NCI-H510A treated with DMSO at 0.1 percent for 48 hours (cell line): ENCODE measurements at regions not wholly inside any gene's neighbourhood (a gene's known extent, or its start where the extent isn't known, plus 50 kb on each side); places are given as distances from the start of the nearest gene placed in this dataset.
"Not testable (repeated sequence)": the region's sequence is repeated elsewhere in the genome, so short reads cannot be mapped to it uniquely, and the experiment has no call there.

ENCODE experiments used
- DNase-seq: peaks from one replicate; lab custom pipeline; 2025; lab: John Stamatoyannopoulos, UW

GRCh38 chr10:34058845-34059614 lies 724.6 kb upstream of the NRP1 start:
- no peak for DNase-seq

DNA sequence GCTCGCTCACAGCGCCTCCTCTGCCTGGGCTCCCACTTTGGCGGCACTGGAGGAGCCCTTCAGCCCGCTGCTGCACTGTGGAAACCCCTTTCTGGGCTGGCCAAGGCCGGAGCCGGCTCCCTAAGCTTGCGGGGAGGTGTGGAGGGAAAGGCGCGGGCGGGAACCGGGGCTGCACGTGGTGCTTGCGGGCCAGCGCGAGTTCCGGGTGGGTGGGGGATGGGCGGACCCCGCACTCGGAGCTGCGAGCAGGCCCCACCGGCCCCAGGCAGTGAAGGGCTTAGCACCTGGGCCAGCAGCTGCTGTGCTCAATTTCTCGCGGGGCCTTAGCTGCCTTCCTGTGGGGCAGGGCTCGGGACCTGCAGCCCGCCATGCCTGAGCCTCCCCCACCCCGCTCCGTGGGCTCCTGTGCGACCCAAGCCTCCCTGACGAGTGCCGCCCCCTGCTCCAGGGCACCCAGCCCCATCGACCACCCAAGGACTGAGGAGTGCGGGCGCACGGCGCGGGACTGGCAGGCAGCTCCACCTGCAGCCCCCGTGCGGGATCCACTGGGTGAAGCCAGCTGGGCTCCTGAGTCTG lies 721.0 kb upstream of the NRP1 start:
- not testable (repeated sequence) for DNase-seq

- no peak for DNase-seq
Measured at GRCh38 chr10:34049887-34050286, 715.4 kb upstream of the NRP1 start.

DNA sequence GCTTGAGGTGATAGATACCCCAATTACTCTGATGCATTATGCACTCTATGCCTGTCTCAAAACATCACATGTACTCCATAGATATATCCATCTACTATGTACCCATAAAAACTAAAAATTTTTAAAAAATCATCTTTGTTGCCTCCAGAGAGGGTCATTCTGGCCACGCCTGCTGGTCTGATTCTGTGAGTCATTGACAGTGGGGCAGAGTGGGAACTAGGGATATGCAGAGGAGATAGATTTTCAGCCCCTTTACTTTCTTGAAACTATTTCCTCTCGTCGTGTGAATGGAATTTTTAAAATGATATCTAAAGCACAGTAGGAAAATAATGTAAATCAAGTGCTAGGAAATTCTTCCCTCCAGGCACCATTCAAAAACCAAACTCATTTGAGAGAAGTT lies 715.0 kb upstream of the NRP1 start:
- DNase-seq = no peak

DNA sequence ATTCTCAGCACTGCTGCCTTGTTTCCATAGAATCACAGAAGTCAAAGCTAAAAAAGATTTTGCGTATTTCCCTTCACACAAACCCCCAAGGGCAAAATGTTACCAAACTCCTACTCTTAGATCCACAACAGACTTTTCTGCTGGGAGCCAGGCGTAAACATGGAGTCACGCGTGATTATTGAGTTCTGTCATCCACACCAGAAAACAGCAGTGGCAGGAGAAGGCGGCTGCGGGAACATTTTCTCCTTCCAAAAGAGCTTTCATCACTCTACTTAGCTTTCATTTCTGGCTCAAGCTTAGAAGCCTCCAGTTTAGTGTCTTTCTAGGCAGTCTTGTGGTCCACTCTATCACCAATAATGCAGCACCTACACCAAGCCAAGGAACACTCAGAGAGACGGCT lies 712.9 kb upstream of the NRP1 start:
- no peak for DNase-seq

GRCh38 chr10:34046506-34047034 lies 712.1 kb upstream of the NRP1 start:
- no peak for DNase-seq

DNA sequence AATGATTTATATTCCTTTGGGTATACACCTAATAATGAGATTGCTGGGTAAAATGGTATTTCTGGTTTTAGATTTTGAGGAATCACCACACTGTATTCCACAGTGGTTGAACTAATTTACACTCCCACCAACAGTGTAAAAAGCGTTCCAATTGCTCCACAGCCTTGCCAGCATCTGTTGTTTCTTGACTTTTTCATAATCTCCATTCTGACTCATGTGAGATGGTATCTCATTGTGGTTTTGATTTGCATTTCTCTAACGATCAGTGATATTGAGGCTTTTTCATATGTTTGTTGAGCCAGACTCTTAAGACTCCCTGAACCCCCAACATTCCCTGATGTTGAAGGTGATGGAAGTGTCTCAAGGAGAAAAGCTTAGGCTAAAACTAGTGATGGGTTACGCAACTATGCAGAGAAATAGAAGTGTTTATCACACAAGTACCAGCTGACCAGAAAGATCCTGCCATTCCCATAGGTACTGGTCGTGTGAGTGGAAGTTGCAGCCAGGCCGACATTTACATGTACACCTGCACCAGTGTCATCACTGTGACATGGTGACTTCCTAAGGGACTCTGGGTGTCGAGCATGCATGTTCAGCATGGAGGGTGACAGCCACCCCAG lies 711.2 kb upstream of the NRP1 start:
- DNase-seq = no peak

- DNase-seq = no peak
Measured at GRCh38 chr10:34041871-34042270, 707.4 kb upstream of the NRP1 start.

GRCh38 chr10:34037499-34037898 lies 703.0 kb upstream of the NRP1 start:
- no peak for DNase-seq

GRCh38 chr10:34035241-34035790 lies 700.8 kb upstream of the NRP1 start:
- not testable (repeated sequence) for DNase-seq

GRCh38 chr10:34033078-34033477 lies 698.6 kb upstream of the NRP1 start:
- DNase-seq = no peak

- no peak for DNase-seq
Measured at GRCh38 chr10:34032564-34032963, 698.1 kb upstream of the NRP1 start.

DNA sequence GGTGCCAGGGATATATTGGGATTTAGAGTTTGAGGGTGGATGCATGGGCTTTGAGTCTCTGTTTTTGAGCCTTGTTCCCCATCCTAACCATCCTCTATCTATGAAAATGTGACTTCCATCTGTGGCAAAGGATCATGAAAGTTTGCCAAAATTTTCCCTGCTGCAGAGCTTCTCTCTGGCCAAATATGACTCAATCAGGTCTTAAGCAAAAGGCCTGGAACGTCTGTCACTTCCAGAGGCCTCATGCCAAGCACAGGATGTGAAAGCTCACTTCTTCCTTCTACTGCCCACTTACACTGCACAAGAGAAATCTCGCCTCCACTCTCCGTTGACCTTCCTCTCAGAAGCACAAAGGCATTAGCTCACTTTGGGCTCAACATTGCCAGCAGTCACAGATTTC lies 696.9 kb upstream of the NRP1 start:
- no peak for DNase-seq

DNA sequence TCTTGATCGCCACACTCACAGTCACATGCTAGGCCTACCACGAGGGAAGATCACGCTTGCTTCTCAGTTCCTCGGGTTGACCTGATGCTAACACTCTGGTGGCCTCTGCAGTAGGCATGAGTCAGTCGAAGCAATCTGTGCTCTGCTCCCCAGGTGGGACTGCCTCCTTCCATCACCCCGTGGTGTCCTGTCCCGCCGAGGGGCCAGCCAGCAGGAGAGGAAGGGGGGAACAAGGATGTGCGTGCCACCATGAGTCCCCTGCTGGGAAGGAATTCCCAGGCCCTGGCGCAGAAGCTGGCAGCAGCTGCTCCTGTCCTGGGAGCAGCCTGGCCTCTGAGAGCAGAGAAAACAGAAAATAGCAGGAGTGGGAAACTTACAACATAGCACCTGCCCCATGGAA lies 695.0 kb upstream of the NRP1 start:
- DNase-seq = no peak

DNA sequence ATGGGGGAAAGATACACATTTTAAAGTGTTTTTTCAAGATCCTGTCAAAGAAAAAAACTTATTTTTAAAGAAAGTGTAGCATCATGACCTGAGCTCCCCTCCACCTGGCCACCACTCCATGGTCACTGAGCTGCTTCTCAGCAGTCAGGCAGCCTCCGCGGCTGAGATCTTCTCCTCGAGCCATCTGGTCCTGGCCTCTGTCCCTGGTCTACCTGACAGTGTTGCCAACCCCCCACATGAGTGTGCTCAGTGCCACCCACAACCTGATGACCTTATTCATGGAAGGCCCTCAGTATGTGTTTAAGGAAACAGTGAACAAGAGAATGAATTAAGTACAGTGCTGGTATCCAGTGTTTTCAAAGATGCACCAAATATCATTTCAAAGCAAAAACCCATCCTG lies 694.5 kb upstream of the NRP1 start:
- DNase-seq = no peak

DNA sequence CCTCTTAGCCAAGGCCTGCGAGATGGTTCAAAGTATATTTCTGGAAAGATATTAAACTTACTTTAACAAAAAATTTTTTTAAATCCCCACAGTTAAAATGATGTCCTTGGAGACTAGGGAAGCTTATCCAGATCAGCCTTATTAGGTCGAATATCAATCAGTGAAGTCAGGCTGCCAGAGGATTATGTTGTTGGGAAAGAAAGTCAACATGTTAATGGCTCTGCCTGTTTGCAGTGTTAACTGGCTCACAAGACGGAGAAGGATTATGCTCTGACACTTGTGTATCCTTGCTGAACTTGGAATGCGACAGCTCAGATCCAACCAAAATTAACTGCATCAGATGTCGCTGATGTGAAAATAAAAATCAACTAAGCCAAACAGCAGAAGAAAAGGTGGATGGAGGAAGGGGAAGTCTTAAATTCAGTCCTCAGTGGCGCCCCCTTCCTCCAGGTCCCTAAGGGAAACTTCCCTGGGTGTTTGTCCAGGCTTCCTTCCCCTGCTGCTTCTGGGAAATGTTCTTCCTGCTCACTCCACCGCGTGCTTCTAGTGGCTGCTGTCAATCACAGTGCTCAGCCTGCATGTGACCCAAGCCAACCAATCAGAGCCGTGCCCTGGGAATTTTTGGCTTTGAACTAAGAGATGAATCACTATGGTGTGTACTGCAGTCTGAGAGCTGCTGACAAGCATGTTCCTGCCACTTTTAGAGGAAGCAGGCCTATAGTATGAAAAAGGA lies 690.4 kb upstream of the NRP1 start:
- no peak for DNase-seq

GRCh38 chr10:34024282-34024681 lies 689.8 kb upstream of the NRP1 start:
- DNase-seq = no peak

GRCh38 chr10:34022195-34022594 lies 687.7 kb upstream of the NRP1 start:
- no peak for DNase-seq

- DNase-seq = peak; percentile 29
Measured at GRCh38 chr10:34018784-34019183, 684.3 kb upstream of the NRP1 start.

GRCh38 chr10:34018129-34018528 lies 683.7 kb upstream of the NRP1 start:
- DNase-seq = no peak

DNA sequence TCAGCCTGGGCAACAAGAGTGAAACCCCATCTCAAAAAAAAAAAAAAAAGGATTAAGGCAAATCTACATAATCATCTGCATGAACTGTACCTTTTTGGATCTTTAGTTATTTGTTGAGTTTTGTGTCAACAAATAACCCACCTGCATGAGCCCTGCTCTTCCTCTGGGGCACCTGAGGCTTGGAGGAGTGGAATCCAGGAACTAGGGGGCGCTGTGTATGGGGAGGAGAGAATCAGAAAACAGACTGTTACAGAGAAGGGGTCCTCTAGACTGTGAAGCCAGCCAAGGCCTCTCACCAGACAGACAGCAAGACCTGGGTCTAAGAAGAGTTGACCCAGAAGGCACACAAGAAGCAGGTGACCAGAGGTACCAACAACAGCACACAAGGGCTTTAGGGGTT lies 682.8 kb upstream of the NRP1 start:
- no peak for DNase-seq

DNA sequence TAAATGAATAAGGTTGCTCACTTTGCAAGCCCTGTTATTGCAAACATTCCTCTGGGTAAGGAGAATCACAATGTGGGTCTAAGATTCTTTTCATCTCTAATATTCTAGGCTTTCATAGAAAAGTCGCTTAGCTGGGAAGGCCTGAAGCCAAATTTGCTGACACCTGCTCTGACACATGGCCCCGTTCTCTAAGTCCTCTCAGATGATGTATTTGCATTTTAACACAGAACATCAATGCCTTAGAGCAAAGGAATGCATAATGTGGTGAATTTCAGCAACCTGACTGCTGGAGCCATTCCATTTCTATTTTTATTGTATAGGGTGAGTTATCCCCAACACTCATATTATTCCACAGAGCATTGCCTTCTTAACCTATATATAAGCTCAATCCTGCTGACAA lies 682.1 kb upstream of the NRP1 start:
- DNase-seq = no peak
